BE2C (cell line): ENCODE measurements at regions not wholly inside any gene's neighbourhood (a gene's known extent, or its start where the extent isn't known, plus 50 kb on each side); places are given as distances from the start of the nearest gene placed in this dataset.

ENCODE experiments used
- DNase-seq: peaks from one replicate; pipeline ENCODE4 v3.0.0-alpha.2; 2020
- H3K27me3 ChIP-seq: fragments of 250-450 bp; sonication (Bioruptor Pico); 2 replicates; pipeline ENCODE4 v1.5.1; 2020; ENCODE audit warnings: mild to moderate bottlenecking
- H3K36me3 ChIP-seq: fragments of 250-450 bp; sonication (Bioruptor Pico); 2 replicates; pipeline ENCODE4 v1.5.1; 2020; ENCODE audit warnings: mild to moderate bottlenecking
- H3K4me1 ChIP-seq: fragments of 250-450 bp; sonication (Bioruptor Pico); 2 replicates; pipeline ENCODE4 v1.5.1; 2020
- H3K4me3 ChIP-seq: 2 replicates; pipeline ENCODE4 v1.5.1; 2011; ENCODE audit warnings: low read depth, low read length
- H3K9me3 ChIP-seq: fragments of 250-450 bp; sonication (Bioruptor Pico); 2 replicates; pipeline ENCODE4 v1.5.1; 2020
- CTCF ChIP-seq: IDR thresholded peaks from 2 replicates; pipeline ENCODE4 v1.5.1; 2012; ENCODE audit warnings: mild to moderate bottlenecking, low read depth, low read length

GRCh38 chr10:44755481-44755880 lies 155.7 kb upstream of the TMEM72 start:
- H3K27me3 ChIP-seq: no peaks in the 10 kb centered on the region
- TF ChIP-seq CTCF: no peak
- H3K36me3 ChIP-seq: no peaks in the 10 kb centered on the region
- no peaks in the 10 kb centered on the region for H3K4me1 ChIP-seq
- H3K9me3 ChIP-seq: no peaks in the 10 kb centered on the region
- H3K4me3 ChIP-seq: no peak overlapping the region
- no peak for DNase-seq

- Histone ChIP-seq H3K9me3 (no peaks in the 10 kb centered on the region), H3K36me3 (no peaks in the 10 kb centered on the region), H3K4me3 (no peak overlapping the region), H3K4me1 (no peaks in the 10 kb centered on the region), H3K27me3 (no peaks in the 10 kb centered on the region)
- TF ChIP-seq CTCF: no peak
- DNase-seq: no peak
Observed at GRCh38 chr10:44756216-44756615, 154.9 kb upstream of the TMEM72 start.

- Histone ChIP-seq H3K4me3 (no peak overlapping the region), H3K9me3 (no peaks in the 10 kb centered on the region), H3K4me1 (no peaks in the 10 kb centered on the region), H3K36me3 (no peaks in the 10 kb centered on the region), H3K27me3 (no peaks in the 10 kb centered on the region)
- TF ChIP-seq CTCF: no peak
- DNase-seq: no peak
Observed at GRCh38 chr10:44757551-44758205, 153.5 kb upstream of the TMEM72 start.

- H3K9me3 ChIP-seq: no peaks in the 10 kb centered on the region
- no peaks in the 10 kb centered on the region for H3K4me1 ChIP-seq
- DNase-seq: no peak
- no peaks in the 10 kb centered on the region for H3K27me3 ChIP-seq
- no peaks in the 10 kb centered on the region for H3K36me3 ChIP-seq
- TF ChIP-seq CTCF: no peak
- no peak overlapping the region for H3K4me3 ChIP-seq
Observed at GRCh38 chr10:44759122-44759521, 152.0 kb upstream of the TMEM72 start.

GRCh38 chr10:44760513-44760912 lies 150.6 kb upstream of the TMEM72 start:
- Histone ChIP-seq H3K36me3 (no peaks in the 10 kb centered on the region), H3K4me1 (no peaks in the 10 kb centered on the region), H3K27me3 (no peaks in the 10 kb centered on the region), H3K9me3 (no peaks in the 10 kb centered on the region), H3K4me3 (no peak overlapping the region)
- TF ChIP-seq CTCF: no peak
- DNase-seq: no peak

- no peaks in the 10 kb centered on the region for H3K36me3 ChIP-seq
- no peaks in the 10 kb centered on the region for H3K9me3 ChIP-seq
- no peaks in the 10 kb centered on the region for H3K4me1 ChIP-seq
- DNase-seq: no peak
- no peak overlapping the region for H3K4me3 ChIP-seq
- TF ChIP-seq CTCF: no peak
- no peaks in the 10 kb centered on the region for H3K27me3 ChIP-seq
Observed at GRCh38 chr10:44761076-44761475, 150.1 kb upstream of the TMEM72 start.
